NB4 (cell line): ENCODE measurements at regions not wholly inside any gene's neighbourhood (a gene's known extent, or its start where the extent isn't known, plus 50 kb on each side); places are given as distances from the start of the nearest gene placed in this dataset.

Experiments
- DNase-seq: peaks from one replicate; pipeline ENCODE4 v3.0.0; 2010; ENCODE audit warnings: low read depth
- H3K4me3 ChIP-seq: one replicate; pipeline ENCODE4 v1.5.1; 2011; ENCODE audit warnings: mild to moderate bottlenecking, low read depth, low read length, moderate library complexity
- MYC ChIP-seq: IDR thresholded peaks from 2 replicates; pipeline ENCODE4 v1.6.1; 2011; ENCODE audit warnings: low read depth, low read length
- POLR2A ChIP-seq: IDR thresholded peaks from 2 replicates; pipeline ENCODE4 v1.6.1; 2011; ENCODE audit warnings: mild to moderate bottlenecking; ENCODE audit not compliant: insufficient read length; ENCODE audit errors: extremely low read depth
- TF ChIP-seq, protein P1 (sequence below): IDR thresholded peaks from one replicate; pipeline ENCODE4 v1.5.1; 2012; ENCODE audit warnings: low read depth, low read length
- TF ChIP-seq, protein P2 (sequence below): IDR thresholded peaks from 2 replicates; pipeline ENCODE4 v1.6.1; 2011; ENCODE audit warnings: low read depth, low read length

DNA sequence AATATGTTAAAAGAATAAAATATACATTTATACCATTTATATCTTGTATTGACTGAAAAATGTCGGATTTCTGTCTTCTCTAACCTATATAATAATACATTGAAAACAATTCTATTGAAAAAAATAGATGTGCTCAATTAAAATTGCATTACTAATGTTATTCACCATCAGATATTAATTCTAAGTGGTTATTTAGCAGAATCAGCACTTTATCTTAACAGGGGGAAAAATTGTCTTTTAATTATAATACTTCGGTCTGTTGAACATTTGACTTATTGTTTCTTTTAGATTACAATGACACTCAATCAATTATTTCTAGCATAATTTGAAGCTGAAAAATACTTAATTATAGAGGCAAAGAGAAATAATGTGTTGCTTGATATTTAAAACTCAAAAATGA, 220.3 kb downstream of the PABPC4L start:
- no peak for DNase-seq
- no peak for TF ChIP-seq POLR2A
- TF ChIP-seq MYC = no peak
- TF ChIP-seq, protein P1, sequence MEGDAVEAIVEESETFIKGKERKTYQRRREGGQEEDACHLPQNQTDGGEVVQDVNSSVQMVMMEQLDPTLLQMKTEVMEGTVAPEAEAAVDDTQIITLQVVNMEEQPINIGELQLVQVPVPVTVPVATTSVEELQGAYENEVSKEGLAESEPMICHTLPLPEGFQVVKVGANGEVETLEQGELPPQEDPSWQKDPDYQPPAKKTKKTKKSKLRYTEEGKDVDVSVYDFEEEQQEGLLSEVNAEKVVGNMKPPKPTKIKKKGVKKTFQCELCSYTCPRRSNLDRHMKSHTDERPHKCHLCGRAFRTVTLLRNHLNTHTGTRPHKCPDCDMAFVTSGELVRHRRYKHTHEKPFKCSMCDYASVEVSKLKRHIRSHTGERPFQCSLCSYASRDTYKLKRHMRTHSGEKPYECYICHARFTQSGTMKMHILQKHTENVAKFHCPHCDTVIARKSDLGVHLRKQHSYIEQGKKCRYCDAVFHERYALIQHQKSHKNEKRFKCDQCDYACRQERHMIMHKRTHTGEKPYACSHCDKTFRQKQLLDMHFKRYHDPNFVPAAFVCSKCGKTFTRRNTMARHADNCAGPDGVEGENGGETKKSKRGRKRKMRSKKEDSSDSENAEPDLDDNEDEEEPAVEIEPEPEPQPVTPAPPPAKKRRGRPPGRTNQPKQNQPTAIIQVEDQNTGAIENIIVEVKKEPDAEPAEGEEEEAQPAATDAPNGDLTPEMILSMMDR = no peak
- TF ChIP-seq, protein P2, sequence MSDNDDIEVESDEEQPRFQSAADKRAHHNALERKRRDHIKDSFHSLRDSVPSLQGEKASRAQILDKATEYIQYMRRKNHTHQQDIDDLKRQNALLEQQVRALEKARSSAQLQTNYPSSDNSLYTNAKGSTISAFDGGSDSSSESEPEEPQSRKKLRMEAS = no peak
- H3K4me3 ChIP-seq = no peak overlapping the region

DNA sequence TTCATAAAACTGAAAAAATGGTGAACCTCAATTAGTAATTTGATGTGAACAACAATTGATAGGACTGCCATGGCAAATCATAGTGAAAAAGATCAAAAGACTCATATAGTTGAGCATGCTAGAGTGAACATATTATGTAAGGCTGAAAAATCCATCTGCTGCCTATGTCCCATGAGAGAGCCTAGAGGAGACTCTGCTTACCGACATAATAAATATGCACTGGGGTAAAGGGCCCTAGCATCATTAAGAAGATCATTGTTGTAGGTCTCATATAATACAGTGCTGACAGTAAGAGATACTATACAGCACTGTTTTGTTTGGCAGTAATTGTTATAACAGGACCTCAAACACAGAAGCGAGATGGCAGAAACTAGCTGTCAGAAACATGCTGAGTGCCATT, 229.0 kb downstream of the PABPC4L start:
- no peak overlapping the region for H3K4me3 ChIP-seq
- DNase-seq = no peak
- no peak for TF ChIP-seq MYC
- TF ChIP-seq, protein P1 = no peak
- TF ChIP-seq, protein P2 = no peak
- no peak for TF ChIP-seq POLR2A

DNA sequence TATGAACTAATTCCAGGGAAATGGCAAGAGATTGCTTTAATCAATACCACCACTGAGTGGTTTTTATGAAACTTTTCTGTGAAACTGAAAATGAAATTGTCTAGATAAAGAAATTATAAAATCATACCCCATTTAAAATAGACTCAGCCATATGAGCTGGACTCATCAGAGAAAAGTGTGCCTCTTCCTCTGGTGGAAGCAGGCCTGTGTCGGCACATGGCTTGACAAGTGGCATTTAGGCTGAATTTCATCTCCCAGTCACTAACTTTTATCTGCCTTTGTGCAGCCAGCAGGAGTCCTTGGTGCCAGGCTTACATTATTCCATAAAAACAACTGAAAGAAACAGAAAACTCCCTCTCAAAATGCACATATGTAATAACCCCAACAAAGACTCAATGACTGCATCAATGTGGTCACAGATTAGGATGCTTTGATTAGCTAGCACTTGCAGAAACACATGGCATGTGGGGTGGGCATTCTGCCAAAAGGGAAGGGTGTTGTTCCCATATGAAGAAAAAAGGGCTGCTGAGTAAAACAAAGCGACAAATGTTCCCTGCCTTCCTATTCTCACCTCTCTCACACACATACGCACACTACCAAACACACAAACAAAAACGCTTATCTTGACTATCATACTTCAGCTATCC, 232.3 kb downstream of the PABPC4L start:
- TF ChIP-seq, protein P1 = no peak
- no peak for TF ChIP-seq MYC
- TF ChIP-seq, protein P2 = no peak
- no peak for TF ChIP-seq POLR2A
- no peak for DNase-seq
- H3K4me3 ChIP-seq = no peak overlapping the region

DNA sequence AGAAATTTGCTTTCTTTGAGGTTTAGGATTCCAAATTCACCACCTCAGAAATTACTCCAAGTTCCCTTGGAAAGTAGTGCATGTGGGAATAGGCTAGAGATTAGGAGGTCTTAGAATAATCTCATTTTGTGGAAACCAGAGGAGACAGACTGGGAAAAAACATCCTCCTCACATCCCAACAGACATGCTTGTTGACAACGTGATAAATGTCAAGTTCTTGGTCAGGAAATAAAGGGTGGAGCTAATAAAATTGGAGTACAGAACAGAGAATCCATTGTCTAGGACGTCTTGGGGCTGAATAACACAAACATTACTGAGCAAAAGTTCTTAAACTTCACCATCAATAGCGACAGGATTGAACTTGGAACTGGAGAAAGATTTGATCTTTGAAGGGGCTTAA, 233.4 kb downstream of the PABPC4L start:
- no peak for DNase-seq
- no peak overlapping the region for H3K4me3 ChIP-seq
- TF ChIP-seq, protein P1 = no peak
- no peak for TF ChIP-seq MYC
- TF ChIP-seq, protein P2 = no peak
- no peak for TF ChIP-seq POLR2A

DNA sequence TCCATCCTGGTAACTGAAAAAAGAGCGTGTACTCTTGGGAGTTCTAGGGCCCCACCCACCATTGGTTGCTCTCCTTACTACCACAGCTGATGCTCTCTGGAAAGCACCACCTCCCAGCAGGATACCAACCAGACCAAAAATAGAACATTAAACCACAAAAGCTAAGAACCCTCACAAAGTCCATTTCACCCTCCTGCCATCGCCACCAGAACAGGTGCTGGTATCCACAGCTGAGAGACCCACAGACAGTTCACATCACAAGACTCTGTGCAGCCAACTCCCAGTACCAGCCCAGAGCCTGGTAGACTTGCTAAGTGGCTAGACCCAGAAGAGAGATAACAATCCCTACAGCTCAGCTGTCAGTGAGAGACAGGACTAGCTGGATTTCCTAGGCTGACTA, 240.6 kb downstream of the PABPC4L start:
- DNase-seq = no peak
- TF ChIP-seq, protein P2 = no peak
- TF ChIP-seq, protein P1 = no peak
- TF ChIP-seq POLR2A (no peak), MYC (no peak)
- H3K4me3 ChIP-seq = no peak overlapping the region
